Colonic mucosa (tissue), 4 donors: ENCODE measurements at regions not wholly inside any gene's neighbourhood (a gene's known extent, or its start where the extent isn't known, plus 50 kb on each side); places are given as distances from the start of the nearest gene placed in this dataset.

Source experiments
- DNase-seq: peaks from one replicate; pipeline ENCODE4 v3.0.0-alpha.2; 2020
- H3K27ac ChIP-seq: fragments of 200-600 bp; one replicate; pipeline ENCODE4 v1.8.0; 2021
- H3K27me3 ChIP-seq: fragments of 200-600 bp; one replicate; pipeline ENCODE4 v1.8.0; 2021
- H3K36me3 ChIP-seq: fragments of 200-600 bp; one replicate; pipeline ENCODE4 v1.8.0; 2021
- H3K4me1 ChIP-seq: fragments of 200-600 bp; one replicate; pipeline ENCODE4 v1.8.0; 2021; ENCODE audit warnings: mild to moderate bottlenecking
- H3K4me3 ChIP-seq: fragments of 200-600 bp; one replicate; pipeline ENCODE4 v1.8.0; 2021
- H3K9ac ChIP-seq, 2 donors: one replicate each; pipeline ENCODE4 v1.7.0; 2013; ENCODE audit warnings: control low read depth in 2 of 2, low read depth in 2 of 2, low read length in 2 of 2
- H3K9me3 ChIP-seq: fragments of 200-600 bp; one replicate; pipeline ENCODE4 v1.8.0; 2021
- CTCF ChIP-seq: fragments of 200-600 bp; IDR thresholded peaks from one replicate; pipeline ENCODE4 v1.8.0; 2022; ENCODE audit warnings: antibody characterized with exemption, mild to moderate bottlenecking
- intact Hi-C: fragments of 100-400 bp; cut with DNase I; formaldehyde crosslinking; loops from one replicate; pipeline ENCODE4 v1.14.1; 2022
- donor health status: healthy.
- donor health status: DM: no; HTN: no; CAD: no.
- donor health status: DM: no; HTN: no; CAD: no.

- intact Hi-C loops: no loop called here
- Histone ChIP-seq H3K9ac (no peak overlapping the region), H3K9me3 (no peaks in the 10 kb centered on the region), H3K36me3 (no peaks in the 10 kb centered on the region), H3K27ac (no peak overlapping the region), H3K4me1 (no peaks in the 10 kb centered on the region), H3K4me3 (no peak overlapping the region), H3K27me3 (no peaks in the 10 kb centered on the region)
- DNase-seq: no peak
- no peak for TF ChIP-seq CTCF
These were observed 114.3 kb upstream of the KCNJ16 start for GRCh38 chr17:69960755-69961154.

- H3K27ac ChIP-seq: no peak overlapping the region
- H3K9me3 ChIP-seq: no peaks in the 10 kb centered on the region
- no peaks in the 10 kb centered on the region for H3K36me3 ChIP-seq
- no peaks in the 10 kb centered on the region for H3K27me3 ChIP-seq
- H3K4me1 ChIP-seq: no peaks in the 10 kb centered on the region
- no peak for TF ChIP-seq CTCF
- H3K4me3 ChIP-seq: no peak overlapping the region
- no peak overlapping the region for H3K9ac ChIP-seq
- intact Hi-C loops: no loop called here
- no peak for DNase-seq
These were observed 113.4 kb upstream of the KCNJ16 start for GRCh38 chr17:69961501-69962145.

GRCh38 chr17:69962436-69962995 is 112.5 kb upstream of the KCNJ16 start:
- no peaks in the 10 kb centered on the region for H3K4me1 ChIP-seq
- H3K27ac ChIP-seq: no peak overlapping the region
- no peaks in the 10 kb centered on the region for H3K27me3 ChIP-seq
- no peaks in the 10 kb centered on the region for H3K36me3 ChIP-seq
- H3K9me3 ChIP-seq: no peaks in the 10 kb centered on the region
- TF ChIP-seq CTCF: no peak
- DNase-seq: no peak
- no peak overlapping the region for H3K9ac ChIP-seq
- intact Hi-C loops: no loop called here
- H3K4me3 ChIP-seq: no peak overlapping the region

- TF ChIP-seq CTCF: no peak
- Histone ChIP-seq H3K27ac (no peak overlapping the region), H3K4me3 (no peak overlapping the region), H3K27me3 (no peaks in the 10 kb centered on the region), H3K9me3 (no peaks in the 10 kb centered on the region), H3K9ac (no peak overlapping the region), H3K4me1 (no peaks in the 10 kb centered on the region), H3K36me3 (no peaks in the 10 kb centered on the region)
- intact Hi-C loops: no loop called here
- DNase-seq: no peak
These were observed 107.1 kb upstream of the KCNJ16 start for GRCh38 chr17:69967910-69968411.

GRCh38 chr17:69969897-69970296 is 105.1 kb upstream of the KCNJ16 start:
- intact Hi-C loops: no loop called here
- H3K9ac ChIP-seq: no peak overlapping the region

More at GRCh38 chr17:69969897-69970296, 105.1 kb upstream of the KCNJ16 start:
- Histone ChIP-seq H3K9me3 (no peaks in the 10 kb centered on the region), H3K4me1 (no peaks in the 10 kb centered on the region), H3K27me3 (no peaks in the 10 kb centered on the region), H3K27ac (no peak overlapping the region), H3K4me3 (no peak overlapping the region), H3K36me3 (no peaks in the 10 kb centered on the region)
- no peak for TF ChIP-seq CTCF
- no peak for DNase-seq
